H1 (cell line): ENCODE measurements at regions not wholly inside any gene's neighbourhood (a gene's known extent, or its start where the extent isn't known, plus 50 kb on each side); places are given as distances from the start of the nearest gene placed in this dataset.

Source experiments
- CTCF ChIA-PET: fragments of 300-600 bp; sonication (Branson Sonifier 250); formaldehyde crosslinking; loops from one replicate; lab custom pipeline; 2021; ENCODE audit not compliant: partially characterized antibody; lab: Charles Lee
- POLR2A ChIA-PET: fragments of 300-600 bp; sonication (Branson Sonifier 250); formaldehyde crosslinking; loops from one replicate; lab custom pipeline; 2021; ENCODE audit warnings: inconsistent platforms; ENCODE audit not compliant: partially characterized antibody; lab: Charles Lee
- DNase-seq, 2 experiments: peaks; one replicate each; pipeline versions ENCODE4 v3.0.0 to v3.0.0-alpha.2; 2010 to 2022; ENCODE audit warnings: low spot score in 2 of 2, low read depth in 1 of 2, mixed read lengths in 1 of 2
- FAIRE-seq: peaks from 2 replicates; lab custom pipeline; 2011; peaks lifted over from hg19 to GRCh38; lab: Jason Lieb, UNC
- H2AFZ ChIP-seq: 2 replicates; pipeline ENCODE4 v1.8.1; 2012; ENCODE audit warnings: low read length, inconsistent platforms
- H2AK5ac ChIP-seq: 2 replicates; pipeline ENCODE4 v1.6.1; 2013; ENCODE audit warnings: low read depth, low read length
- H2BK120ac ChIP-seq: replicated peaks from 2 replicates; pipeline ENCODE3; 2013; ENCODE audit warnings: low read depth, low read length, inconsistent platforms
- H2BK12ac ChIP-seq: 2 replicates; pipeline ENCODE4 v1.6.1; 2013; ENCODE audit warnings: low read depth, low read length
- H2BK15ac ChIP-seq: 2 replicates; pipeline ENCODE4 v1.6.1; 2013; ENCODE audit warnings: low read length
- H2BK20ac ChIP-seq: 2 replicates; pipeline ENCODE4 v1.6.1; 2013; ENCODE audit warnings: low read length
- H2BK5ac ChIP-seq: 2 replicates; pipeline ENCODE4 v1.6.1; 2013; ENCODE audit warnings: low read depth, low read length
- H3K14ac ChIP-seq: 2 replicates; pipeline ENCODE4 v1.6.1; 2013; ENCODE audit warnings: inconsistent platforms; ENCODE audit not compliant: insufficient read length
- H3K18ac ChIP-seq: 2 replicates; pipeline ENCODE4 v1.6.1; 2013; ENCODE audit warnings: low read length; ENCODE audit errors: extremely low read depth
- H3K23ac ChIP-seq: 2 replicates; pipeline ENCODE4 v1.6.1; 2013; ENCODE audit warnings: inconsistent platforms; ENCODE audit not compliant: insufficient read length
- H3K23me2 ChIP-seq: 2 replicates; pipeline ENCODE4 v1.6.1; 2013; ENCODE audit warnings: low read depth, low read length
- H3K27ac ChIP-seq: 2 replicates; pipeline ENCODE4 v1.6.1; 2011; ENCODE audit warnings: low read depth, low read length, inconsistent platforms
- H3K27me3 ChIP-seq, 4 experiments: replicated peaks in 1 of 4; 1 replicate in 1 of 4; 2 replicates in 3 of 4; pipeline versions ENCODE4 v1.6.1 to v1.8.1; 2011 to 2013; ENCODE audit warnings: low read length in 3 of 4, mild to moderate bottlenecking in 3 of 4, inconsistent platforms in 2 of 4, mixed read lengths in 2 of 4, moderate library complexity in 1 of 4; ENCODE audit not compliant: control insufficient read depth in 3 of 4, insufficient read depth in 3 of 4; ENCODE audit errors: extremely low read depth in 1 of 4
- H3K36me3 ChIP-seq, 4 experiments: 2 replicates each; pipeline versions ENCODE4 v1.6.1 to v1.8.1; 2011 to 2013; ENCODE audit warnings: mild to moderate bottlenecking in 4 of 4, low read length in 3 of 4, moderate library complexity in 2 of 4, control low read depth in 1 of 4, inconsistent platforms in 1 of 4; ENCODE audit not compliant: insufficient read depth in 4 of 4, control insufficient read depth in 2 of 4
- H3K4ac ChIP-seq: replicated peaks from 2 replicates; pipeline ENCODE3; 2013; ENCODE audit warnings: low read length, low read depth, mixed read lengths, inconsistent platforms; ENCODE audit not compliant: insufficient read length
- H3K4me1 ChIP-seq, 4 experiments: replicated peaks in 1 of 4; 1 replicate in 1 of 4; 2 replicates in 3 of 4; pipeline versions ENCODE4 v1.6.1 to v1.8.1; 2011 to 2013; ENCODE audit warnings: low read length in 3 of 4, inconsistent platforms in 2 of 4, mixed read lengths in 1 of 4; ENCODE audit not compliant: insufficient read depth in 4 of 4, control insufficient read depth in 3 of 4
- H3K4me2 ChIP-seq, 2 experiments: 2 replicates each; pipeline versions ENCODE4 v1.6.1 to v1.8.1; 2011 to 2013; ENCODE audit warnings: low read depth in 2 of 2, low read length in 2 of 2, control low read depth in 1 of 2, inconsistent platforms in 1 of 2, mild to moderate bottlenecking in 1 of 2; ENCODE audit not compliant: insufficient read depth in 1 of 2
- H3K4me3 ChIP-seq, 4 experiments: fragments of 200-600, 300-600 bp in 1 of 4; sonication (generic), shearing (Covaris generic), sonication (Bioruptor Twin) in 1 of 4; 2 replicates each; pipeline versions ENCODE4 v1.5.1 to v1.8.1; 2011 to 2016; ENCODE audit warnings: low read length in 4 of 4, low read depth in 3 of 4, control low read depth in 2 of 4, inconsistent platforms in 2 of 4, mild to moderate bottlenecking in 2 of 4, mixed read lengths in 1 of 4, moderate library complexity in 1 of 4; ENCODE audit not compliant: insufficient read depth in 2 of 4; ENCODE audit errors: extremely low read depth in 1 of 4
- H3K56ac ChIP-seq: replicated peaks from 2 replicates; pipeline ENCODE3; 2013; ENCODE audit warnings: low read depth, mild to moderate bottlenecking, mixed read lengths, low read length, inconsistent platforms; ENCODE audit not compliant: insufficient read length
- H3K79me1 ChIP-seq: 2 replicates; pipeline ENCODE4 v1.6.1; 2013; ENCODE audit warnings: low read depth, low read length, control low read depth
- H3K79me2 ChIP-seq, 2 experiments: 2 replicates each; pipeline versions ENCODE4 v1.6.1 to v1.8.1; 2012 to 2013; ENCODE audit warnings: low read length in 2 of 2, mild to moderate bottlenecking in 2 of 2, inconsistent platforms in 1 of 2; ENCODE audit not compliant: insufficient read depth in 2 of 2, control insufficient read depth in 1 of 2
- H3K9ac ChIP-seq, 4 experiments: replicated peaks in 1 of 4; 1 replicate in 1 of 4; 2 replicates in 3 of 4; pipeline versions ENCODE4 v1.6.1 to v1.8.1; 2011 to 2013; ENCODE audit warnings: low read depth in 3 of 4, low read length in 3 of 4, control low read depth in 2 of 4, mild to moderate bottlenecking in 2 of 4, moderate library complexity in 2 of 4, inconsistent platforms in 1 of 4; ENCODE audit errors: extremely low read depth in 1 of 4
- H3K9me3 ChIP-seq, 2 experiments: 2 replicates each; pipeline versions ENCODE4 v1.6.1 to v1.8.1; 2012 to 2013; ENCODE audit warnings: mild to moderate bottlenecking in 2 of 2, moderate library complexity in 2 of 2, control low read depth in 1 of 2, inconsistent platforms in 1 of 2, low read depth in 1 of 2, low read length in 1 of 2, mixed read lengths in 1 of 2; ENCODE audit not compliant: insufficient read depth in 2 of 2
- H4K20me1 ChIP-seq, 2 experiments: replicated peaks in 1 of 2; 2 replicates each; pipeline versions ENCODE3 to v1.8.1; 2011 to 2013; ENCODE audit warnings: inconsistent platforms in 2 of 2, low read length in 2 of 2, mild to moderate bottlenecking in 1 of 2; ENCODE audit not compliant: insufficient read depth in 2 of 2, control insufficient read depth in 1 of 2
- H4K5ac ChIP-seq: 2 replicates; pipeline ENCODE4 v1.6.1; 2013; ENCODE audit warnings: low read length, low read depth, mixed read lengths, inconsistent platforms; ENCODE audit not compliant: insufficient read length
- H4K8ac ChIP-seq: 2 replicates; pipeline ENCODE4 v1.8.0; 2013; ENCODE audit warnings: mild to moderate bottlenecking, moderate library complexity, low read length, inconsistent platforms; ENCODE audit not compliant: insufficient read depth; ENCODE audit errors: extremely low read depth
- H4K91ac ChIP-seq: replicated peaks from 2 replicates; pipeline ENCODE3; 2013; ENCODE audit warnings: low read length, mixed read lengths, inconsistent platforms; ENCODE audit not compliant: insufficient read length
- GTF2F1 ChIP-seq: IDR thresholded peaks from 2 replicates; pipeline ENCODE4 v1.6.1; 2012; ENCODE audit warnings: low read depth, low read length, improper control_type of control experiment, borderline replicate concordance
- JUND ChIP-seq: IDR thresholded peaks from 2 replicates; pipeline ENCODE4 v1.6.1; 2011; ENCODE audit warnings: mild to moderate bottlenecking, improper control_type of control experiment, low read length
- SIRT6 ChIP-seq: IDR thresholded peaks from one replicate; pipeline ENCODE4 v1.7.1; 2012; ENCODE audit warnings: low read length, inconsistent platforms
- SP4 ChIP-seq: IDR thresholded peaks from 2 replicates; pipeline ENCODE4 v1.6.1; 2012; ENCODE audit warnings: low read length, inconsistent platforms
- TCF12 ChIP-seq: IDR thresholded peaks from 2 replicates; pipeline ENCODE4 v1.6.1; 2011; ENCODE audit warnings: low read depth, mild to moderate bottlenecking, low read length
- WGBS, 2 experiments: shearing (Covaris generic) in 1 of 2; methylation state at CpG; one replicate each; pipeline versions ENCODE4 v1.1.6 to v1.1.7; 2013 to 2015; ENCODE audit warnings: low lambda C conversion rate in 2 of 2, mixed read lengths in 2 of 2, inconsistent platforms in 1 of 2, low coverage in 1 of 2, missing lambda C conversion rate in 1 of 2; ENCODE audit not compliant: insufficient replicate concordance in 2 of 2, insufficient coverage in 1 of 2, insufficient read length in 1 of 2; ENCODE audit errors: extremely low coverage in 1 of 2, missing lambda C conversion rate in 1 of 2; 5-methylcytosine and 5-hydroxymethylcytosine counted together

DNA sequence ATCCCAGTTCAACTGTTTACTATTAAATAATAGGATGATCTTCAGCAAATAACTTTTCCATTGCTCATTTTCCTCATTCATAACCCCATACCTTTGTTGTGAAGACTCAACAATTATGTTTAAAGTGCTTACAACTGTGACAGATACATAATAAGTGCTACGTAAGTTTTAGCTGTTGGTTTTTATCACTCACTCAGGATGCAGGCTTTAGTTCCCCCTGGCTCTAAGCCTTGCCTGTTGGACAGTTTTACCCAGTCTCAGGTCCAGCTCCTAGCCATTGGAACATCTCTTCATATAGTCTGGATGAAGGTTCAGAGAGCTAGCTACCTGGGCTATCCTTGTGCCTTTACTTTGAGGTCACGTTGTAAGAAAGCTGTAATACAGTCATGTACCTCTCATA is 353.2 kb downstream of the CRPPA start:
- Histone ChIP-seq H2BK12ac (no peak overlapping the region), H3K23ac (no peak overlapping the region), H2BK20ac (no peak overlapping the region), H4K20me1 (no peaks in the 10 kb centered on the region), H2AK5ac (no peak overlapping the region), H3K4me3 (no peak overlapping the region), H3K79me2 (no peaks in the 10 kb centered on the region), H3K4me1 (no peaks in the 10 kb centered on the region), H2BK5ac (no peak overlapping the region), H3K36me3 (no peaks in the 10 kb centered on the region), H3K4me2 (no peak overlapping the region), H2BK15ac (peak overlapping the region; percentile 19; the same call in 1 of the 2 replicates), H3K9ac (no peak overlapping the region), H2AFZ (no peak overlapping the region), H3K14ac (no peak overlapping the region), H3K18ac (no peak overlapping the region), H3K56ac (no peak overlapping the region), H4K8ac (no peak overlapping the region), H3K9me3 (no peaks in the 10 kb centered on the region), H3K79me1 (no peaks in the 10 kb centered on the region), H4K91ac (no peak overlapping the region), H3K23me2 (no peaks in the 10 kb centered on the region), H4K5ac (no peak overlapping the region), H3K27ac (no peak overlapping the region), H3K27me3 (no peaks in the 10 kb centered on the region), H2BK120ac (no peak overlapping the region), H3K4ac (no peak overlapping the region)
- TF ChIP-seq TCF12, result no peak
- TF ChIP-seq JUND, result no peak
- TF ChIP-seq SP4, result no peak
- TF ChIP-seq GTF2F1, result no peak
- TF ChIP-seq SIRT6, result no peak
- DNase-seq (no peak), FAIRE-seq (no peak)
- ChIA-PET CTCF (interaction anchor here (0.8 kb wide), 1 partner anchor 50 kb away, joined by 3 read pairs; no protein-coding TSS in a partner anchor), POLR2A (no interaction called here)
- 95% methylated on average over 2 of the region's 2 CpGs; no CpG with 5 or more reads in 1 of the 2 experiments for WGBS, 2 experiments
